Suprapubic skin (tissue), 4 donors: ENCODE measurements at regions not wholly inside any gene's neighbourhood (a gene's known extent, or its start where the extent isn't known, plus 50 kb on each side); places are given as distances from the start of the nearest gene placed in this dataset.

Source experiments
- EP300 ChIP-seq: sonication (generic); formaldehyde crosslinking; IDR thresholded peaks from one replicate; pipeline ENCODE4 v1.6.1; 2017; ENCODE audit warnings: antibody characterized with exemption
- POLR2A ChIP-seq, 2 donors: fragments of 450-650 bp; IDR thresholded peaks; one replicate each; pipeline ENCODE4 v1.6.1; 2017; ENCODE audit warnings: antibody characterized with exemption in 2 of 2, mild to moderate bottlenecking in 2 of 2, moderate library complexity in 2 of 2
- POLR2AphosphoS5 ChIP-seq, 3 donors: sonication (generic); formaldehyde crosslinking; IDR thresholded peaks; one replicate each; pipeline ENCODE4 v1.6.1; 2017; ENCODE audit warnings: antibody characterized with exemption in 3 of 3
- TF ChIP-seq, protein P1 (sequence below), 2 donors: fragments of 200-600 bp in 1 of 2; fragments of 450-650 bp in 1 of 2; sonication (generic) in 1 of 2; IDR thresholded peaks; one replicate each; pipeline ENCODE4 v1.5.1; 2016 to 2019; ENCODE audit warnings: antibody characterized with exemption in 2 of 2, mild to moderate bottlenecking in 1 of 2, moderate library complexity in 1 of 2

DNA sequence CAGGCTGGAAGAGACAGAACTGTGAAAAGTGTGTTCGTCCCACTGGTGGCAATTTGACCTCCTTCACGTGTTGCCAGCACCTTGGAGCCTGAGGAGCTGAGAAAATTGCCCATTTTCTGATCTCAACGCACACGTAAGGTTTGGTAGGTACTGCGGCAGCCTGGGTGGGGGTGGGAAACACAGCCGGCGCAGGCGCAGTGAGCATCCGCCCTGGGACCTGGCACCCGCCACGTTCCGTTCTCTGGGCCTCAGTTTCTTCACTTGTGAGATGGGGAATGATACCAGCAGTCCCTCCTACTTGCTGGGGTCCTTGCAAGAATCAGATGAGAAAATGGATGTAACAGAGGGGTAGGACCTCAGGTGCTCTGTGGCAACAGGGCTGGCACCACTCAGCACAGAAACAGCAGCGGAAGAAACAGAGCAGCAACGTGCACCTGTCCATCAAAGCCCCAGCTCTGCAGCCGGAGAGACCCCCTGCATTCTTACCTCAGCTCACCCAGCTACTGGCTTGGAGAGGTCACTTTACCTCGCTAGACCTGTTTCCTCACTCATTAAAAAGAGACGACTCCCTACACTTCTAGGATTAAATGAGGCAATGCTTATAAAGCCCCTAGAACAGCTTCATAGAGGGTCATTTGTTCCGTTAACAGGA is 458.0 kb upstream of the ID2 start:
- no peak for TF ChIP-seq POLR2AphosphoS5 (IDR thresholded peaks at IDR 0.05)
- no peak for TF ChIP-seq POLR2A (IDR thresholded peaks at IDR 0.05)
- TF ChIP-seq, protein P1, sequence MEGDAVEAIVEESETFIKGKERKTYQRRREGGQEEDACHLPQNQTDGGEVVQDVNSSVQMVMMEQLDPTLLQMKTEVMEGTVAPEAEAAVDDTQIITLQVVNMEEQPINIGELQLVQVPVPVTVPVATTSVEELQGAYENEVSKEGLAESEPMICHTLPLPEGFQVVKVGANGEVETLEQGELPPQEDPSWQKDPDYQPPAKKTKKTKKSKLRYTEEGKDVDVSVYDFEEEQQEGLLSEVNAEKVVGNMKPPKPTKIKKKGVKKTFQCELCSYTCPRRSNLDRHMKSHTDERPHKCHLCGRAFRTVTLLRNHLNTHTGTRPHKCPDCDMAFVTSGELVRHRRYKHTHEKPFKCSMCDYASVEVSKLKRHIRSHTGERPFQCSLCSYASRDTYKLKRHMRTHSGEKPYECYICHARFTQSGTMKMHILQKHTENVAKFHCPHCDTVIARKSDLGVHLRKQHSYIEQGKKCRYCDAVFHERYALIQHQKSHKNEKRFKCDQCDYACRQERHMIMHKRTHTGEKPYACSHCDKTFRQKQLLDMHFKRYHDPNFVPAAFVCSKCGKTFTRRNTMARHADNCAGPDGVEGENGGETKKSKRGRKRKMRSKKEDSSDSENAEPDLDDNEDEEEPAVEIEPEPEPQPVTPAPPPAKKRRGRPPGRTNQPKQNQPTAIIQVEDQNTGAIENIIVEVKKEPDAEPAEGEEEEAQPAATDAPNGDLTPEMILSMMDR (IDR thresholded peaks at IDR 0.05) = no peak
- no peak for TF ChIP-seq EP300
